C4-2B (cell line): ENCODE measurements at regions not wholly inside any gene's neighbourhood (a gene's known extent, or its start where the extent isn't known, plus 50 kb on each side); places are given as distances from the start of the nearest gene placed in this dataset.

Experiments used
- H3K27ac ChIP-seq: fragments of 450-650 bp; 2 replicates; pipeline ENCODE4 v1.5.1; 2017
- ZFX ChIP-seq: fragments of 450-650 bp; IDR thresholded peaks from 2 replicates; pipeline ENCODE4 v1.6.1; 2017
- TF ChIP-seq, protein P1 (sequence below): fragments of 450-650 bp; conservative IDR thresholded peaks from 2 replicates; pipeline ENCODE4 v1.5.1; 2017; ENCODE audit warnings: mild to moderate bottlenecking

DNA sequence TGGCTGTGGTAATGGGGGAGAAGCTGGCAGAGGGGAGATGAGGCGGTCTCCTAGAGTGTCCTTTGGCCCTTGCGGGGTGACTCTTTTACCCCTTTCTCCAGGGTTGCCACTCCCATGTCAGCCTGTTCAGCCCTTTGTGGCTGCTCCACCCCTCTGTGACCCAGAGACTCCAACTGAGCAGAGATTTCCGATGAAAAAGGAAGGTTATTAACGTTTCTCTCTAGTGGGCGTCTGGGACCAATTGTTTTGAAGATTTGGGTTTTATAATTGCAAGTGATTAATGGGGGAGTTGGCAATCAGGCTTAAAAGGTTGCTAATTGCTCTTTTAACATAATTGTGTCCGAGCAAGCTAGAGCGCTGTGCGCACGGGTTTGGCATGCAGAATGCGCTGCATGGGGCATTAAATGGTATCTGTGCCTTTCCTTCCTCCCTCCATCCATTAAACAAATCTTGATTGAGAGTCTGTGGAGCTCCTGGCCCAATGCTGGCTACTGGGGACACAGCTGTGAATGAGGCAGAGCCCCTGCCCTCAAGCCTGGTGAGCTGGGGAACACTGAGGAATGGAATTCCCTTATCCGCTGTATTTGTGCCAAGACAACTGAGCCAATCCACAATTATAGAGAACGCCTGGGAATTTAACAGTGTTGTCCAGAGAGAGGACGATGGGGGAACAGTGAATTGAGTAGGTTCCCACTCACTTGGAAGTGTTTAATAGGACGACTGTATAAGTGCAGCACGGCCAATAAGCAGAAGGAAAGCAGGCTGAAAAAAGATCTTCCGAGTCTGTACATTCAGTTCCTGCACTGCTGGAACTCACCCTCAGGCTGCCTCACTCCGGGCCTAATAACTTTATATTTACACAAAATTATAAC, 295.9 kb downstream of the MIAT start:
- TF ChIP-seq ZFX = no peak
- TF ChIP-seq, protein P1, sequence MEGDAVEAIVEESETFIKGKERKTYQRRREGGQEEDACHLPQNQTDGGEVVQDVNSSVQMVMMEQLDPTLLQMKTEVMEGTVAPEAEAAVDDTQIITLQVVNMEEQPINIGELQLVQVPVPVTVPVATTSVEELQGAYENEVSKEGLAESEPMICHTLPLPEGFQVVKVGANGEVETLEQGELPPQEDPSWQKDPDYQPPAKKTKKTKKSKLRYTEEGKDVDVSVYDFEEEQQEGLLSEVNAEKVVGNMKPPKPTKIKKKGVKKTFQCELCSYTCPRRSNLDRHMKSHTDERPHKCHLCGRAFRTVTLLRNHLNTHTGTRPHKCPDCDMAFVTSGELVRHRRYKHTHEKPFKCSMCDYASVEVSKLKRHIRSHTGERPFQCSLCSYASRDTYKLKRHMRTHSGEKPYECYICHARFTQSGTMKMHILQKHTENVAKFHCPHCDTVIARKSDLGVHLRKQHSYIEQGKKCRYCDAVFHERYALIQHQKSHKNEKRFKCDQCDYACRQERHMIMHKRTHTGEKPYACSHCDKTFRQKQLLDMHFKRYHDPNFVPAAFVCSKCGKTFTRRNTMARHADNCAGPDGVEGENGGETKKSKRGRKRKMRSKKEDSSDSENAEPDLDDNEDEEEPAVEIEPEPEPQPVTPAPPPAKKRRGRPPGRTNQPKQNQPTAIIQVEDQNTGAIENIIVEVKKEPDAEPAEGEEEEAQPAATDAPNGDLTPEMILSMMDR = no peak
- H3K27ac ChIP-seq = no peak overlapping the region

DNA sequence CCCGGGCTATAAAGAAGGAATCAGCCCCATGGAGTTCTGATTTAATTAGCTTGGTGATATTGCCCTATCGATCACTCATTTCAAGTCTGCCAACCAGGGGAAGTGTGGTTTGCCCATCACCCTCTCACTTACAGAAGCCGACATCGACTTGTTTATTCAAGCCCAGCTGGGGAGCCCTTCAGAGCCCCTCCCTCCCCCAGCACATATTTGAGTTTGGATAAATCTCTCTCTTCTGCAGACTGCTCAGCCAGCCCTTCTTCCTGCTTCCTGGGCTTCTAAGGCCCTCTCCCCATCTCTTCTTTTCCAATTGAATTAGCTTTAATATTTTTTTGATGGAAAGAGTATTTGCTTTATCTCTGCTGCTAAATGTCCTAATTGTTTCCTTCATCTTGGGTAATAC, 299.0 kb downstream of the MIAT start:
- no peak overlapping the region for H3K27ac ChIP-seq
- TF ChIP-seq ZFX = no peak
- TF ChIP-seq, protein P1 = no peak

DNA sequence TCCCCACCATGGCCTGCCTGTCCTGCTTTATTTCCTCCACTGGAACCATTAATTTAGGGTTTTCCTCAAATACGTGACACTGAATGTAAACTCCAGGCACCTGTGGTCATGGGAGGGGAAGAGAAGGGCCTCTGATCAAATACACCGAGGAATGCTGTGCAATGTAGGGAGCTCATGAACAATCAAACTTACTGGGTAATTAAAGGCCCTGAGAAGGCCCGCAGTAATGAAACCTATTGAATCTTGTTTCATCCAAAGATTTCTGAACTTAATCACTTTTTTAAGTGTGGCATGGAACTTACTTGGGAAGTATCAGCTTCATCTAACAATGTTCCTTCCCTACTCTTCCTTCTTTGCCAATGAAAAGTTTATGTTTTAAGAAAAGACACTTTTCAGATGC, 299.8 kb downstream of the MIAT start:
- H3K27ac ChIP-seq = no peak overlapping the region
- TF ChIP-seq, protein P1 = no peak
- TF ChIP-seq ZFX = no peak

GRCh38 chr22:26957897-26958296, 300.5 kb downstream of the MIAT start:
- H3K27ac ChIP-seq = no peak overlapping the region
- no peak for TF ChIP-seq ZFX
- TF ChIP-seq, protein P1 = no peak

GRCh38 chr22:26958378-26958777, 301.0 kb downstream of the MIAT start:
- TF ChIP-seq, protein P1 = no peak
- H3K27ac ChIP-seq = no peak overlapping the region

DNA sequence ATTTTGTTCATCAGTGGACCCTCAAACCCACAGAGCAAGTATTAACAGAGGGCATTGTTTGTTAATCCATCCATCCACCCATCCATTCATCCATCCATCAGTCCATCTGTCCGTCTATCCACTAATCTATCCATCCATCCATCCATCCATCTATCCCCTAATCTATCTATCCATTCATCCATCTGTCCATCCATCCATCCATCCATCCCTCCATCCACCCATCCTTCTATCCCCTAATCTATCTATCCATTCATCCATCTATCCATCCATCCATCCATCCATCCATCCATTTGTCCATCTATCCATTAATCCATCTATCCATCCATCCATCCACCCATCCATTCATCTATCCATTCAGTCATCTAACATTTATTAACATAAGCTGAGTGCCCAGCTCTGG, 307.3 kb downstream of the MIAT start:
- no peak overlapping the region for H3K27ac ChIP-seq
- TF ChIP-seq ZFX = no peak

DNA sequence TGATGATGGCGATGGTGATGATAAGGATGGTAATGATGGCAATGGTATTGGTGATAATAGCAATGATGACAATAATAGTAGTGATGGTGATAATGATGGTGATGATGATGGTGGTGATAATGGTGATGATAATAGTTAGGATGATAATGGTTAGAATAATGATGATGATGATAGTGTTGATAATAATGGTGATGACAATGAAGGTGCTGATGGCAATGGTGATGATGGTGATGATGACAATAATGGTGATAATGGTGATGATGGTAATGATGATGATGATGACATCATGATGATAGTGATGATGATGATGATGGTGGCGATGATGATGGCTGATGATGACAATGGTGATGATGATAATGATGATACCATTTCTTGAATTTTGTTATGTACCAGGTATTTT, 309.9 kb downstream of the MIAT start:
- H3K27ac ChIP-seq = no peak overlapping the region
- TF ChIP-seq, protein P1 = no peak
- TF ChIP-seq ZFX = no peak
